H9 (cell line): ENCODE measurements at regions not wholly inside any gene's neighbourhood (a gene's known extent, or its start where the extent isn't known, plus 50 kb on each side); places are given as distances from the start of the nearest gene placed in this dataset.

Experiments
- DNase-seq: peaks from one replicate; pipeline ENCODE4 v3.0.0-alpha.2; 2017
- H2AFZ ChIP-seq: one replicate; pipeline ENCODE4 v1.6.1; 2013; ENCODE audit warnings: mild to moderate bottlenecking, low read length, control low read depth, moderate library complexity
- H2AK5ac ChIP-seq: 2 replicates; pipeline ENCODE4 v1.6.1; 2013; ENCODE audit warnings: low read length, control low read depth, mixed read lengths; ENCODE audit not compliant: insufficient read length
- H2BK120ac ChIP-seq: one replicate; pipeline ENCODE4 v1.6.1; 2013; ENCODE audit warnings: low read depth, mild to moderate bottlenecking, low read length, control low read depth, inconsistent platforms; ENCODE audit not compliant: poor library complexity, severe bottlenecking
- H2BK12ac ChIP-seq: 2 replicates; pipeline ENCODE4 v1.6.1; 2013; ENCODE audit warnings: low read length, control low read depth, mixed read lengths, low read depth; ENCODE audit not compliant: insufficient read length
- H2BK15ac ChIP-seq: 2 replicates; pipeline ENCODE4 v1.6.1; 2013; ENCODE audit warnings: low read depth, low read length, control low read depth
- H2BK20ac ChIP-seq: one replicate; pipeline ENCODE4 v1.6.1; 2013; ENCODE audit warnings: low read depth, mild to moderate bottlenecking, low read length, control low read depth, inconsistent platforms; ENCODE audit not compliant: poor library complexity, severe bottlenecking
- H2BK5ac ChIP-seq: 2 replicates; pipeline ENCODE4 v1.6.1; 2013; ENCODE audit warnings: low read length, control low read depth, mixed read lengths; ENCODE audit not compliant: insufficient read length
- H3K14ac ChIP-seq: 2 replicates; pipeline ENCODE4 v1.6.1; 2013; ENCODE audit warnings: low read length, control low read depth; ENCODE audit not compliant: insufficient read depth
- H3K18ac ChIP-seq: 2 replicates; pipeline ENCODE4 v1.6.1; 2013; ENCODE audit warnings: low read depth, mild to moderate bottlenecking, mixed read lengths, low read length, control low read depth; ENCODE audit not compliant: insufficient read length
- H3K23ac ChIP-seq: 2 replicates; pipeline ENCODE4 v1.6.1; 2013; ENCODE audit warnings: low read length, control low read depth, mixed read lengths, low read depth; ENCODE audit not compliant: insufficient read length
- H3K23me2 ChIP-seq: 2 replicates; pipeline ENCODE4 v1.6.1; 2013; ENCODE audit warnings: low read depth, mild to moderate bottlenecking, mixed read lengths, low read length, control low read depth; ENCODE audit not compliant: insufficient read length, poor library complexity, severe bottlenecking
- H3K27ac ChIP-seq: 2 replicates; pipeline ENCODE4 v1.5.1; 2013; ENCODE audit warnings: low read length, control low read depth, mixed read lengths, low read depth; ENCODE audit not compliant: insufficient read length
- H3K27me3 ChIP-seq: 2 replicates; pipeline ENCODE4 v1.6.1; 2013; ENCODE audit warnings: low read length, control low read depth, inconsistent platforms; ENCODE audit not compliant: insufficient read depth
- H3K4ac ChIP-seq: 2 replicates; pipeline ENCODE4 v1.6.1; 2013; ENCODE audit warnings: low read depth, mild to moderate bottlenecking, control low read depth, inconsistent platforms, low read length, moderate library complexity
- H3K4me1 ChIP-seq: 2 replicates; pipeline ENCODE4 v1.6.1; 2013; ENCODE audit warnings: low read length, control low read depth, inconsistent platforms; ENCODE audit not compliant: insufficient read depth
- H3K4me2 ChIP-seq: 2 replicates; pipeline ENCODE4 v1.6.1; 2013; ENCODE audit warnings: low read length, control low read depth, mixed read lengths; ENCODE audit not compliant: insufficient read length, insufficient read depth
- H3K56ac ChIP-seq: 2 replicates; pipeline ENCODE4 v1.6.1; 2013; ENCODE audit warnings: low read depth, mild to moderate bottlenecking, mixed read lengths, low read length, control low read depth; ENCODE audit not compliant: insufficient read length
- H3K79me1 ChIP-seq: 2 replicates; pipeline ENCODE4 v1.6.1; 2013; ENCODE audit warnings: low read depth, mild to moderate bottlenecking, moderate library complexity, low read length, control low read depth, inconsistent platforms; ENCODE audit not compliant: insufficient read depth, poor library complexity, severe bottlenecking
- H3K79me2 ChIP-seq: 2 replicates; pipeline ENCODE4 v1.6.1; 2013; ENCODE audit warnings: low read length, control low read depth, inconsistent platforms; ENCODE audit not compliant: insufficient read depth
- H3K9ac ChIP-seq: 2 replicates; pipeline ENCODE4 v1.6.1; 2013; ENCODE audit warnings: low read length, control low read depth, mixed read lengths; ENCODE audit not compliant: insufficient read length; ENCODE audit errors: extremely low read depth
- H3K9me3 ChIP-seq: one replicate; pipeline ENCODE4 v1.6.1; 2013; ENCODE audit warnings: low read depth, low read length, inconsistent platforms; ENCODE audit not compliant: control insufficient read depth
- H3T11ph ChIP-seq: one replicate; pipeline ENCODE4 v1.6.1; 2013; ENCODE audit warnings: mild to moderate bottlenecking, low read length, control low read depth, inconsistent platforms
- H4K20me1 ChIP-seq: one replicate; pipeline ENCODE4 v1.6.1; 2013; ENCODE audit not compliant: control insufficient read depth, insufficient read length, insufficient read depth
- H4K5ac ChIP-seq: 2 replicates; pipeline ENCODE4 v1.6.1; 2013; ENCODE audit warnings: low read depth, mild to moderate bottlenecking, mixed read lengths, low read length, control low read depth; ENCODE audit not compliant: insufficient read length
- H4K8ac ChIP-seq: replicated peaks from 2 replicates; pipeline ENCODE4 v1.6.1; 2013; ENCODE audit warnings: low read length, control low read depth, mixed read lengths, low read depth; ENCODE audit not compliant: insufficient read length
- H4K91ac ChIP-seq: 2 replicates; pipeline ENCODE4 v1.6.1; 2013; ENCODE audit warnings: low read depth, mild to moderate bottlenecking, moderate library complexity, mixed read lengths, low read length, control low read depth; ENCODE audit not compliant: insufficient read length
- H3K27ac Mint-ChIP-seq, 3 experiments: 2 replicates in 2 of 3; 3 replicates in 1 of 3; pipeline ENCODE4 v1.8.0; 2020 to 2021; ENCODE audit warnings: mixed read lengths in 3 of 3, mild to moderate bottlenecking in 1 of 3, moderate library complexity in 1 of 3
- H3K27me3 Mint-ChIP-seq: 2 replicates; pipeline ENCODE4 v1.8.0; 2021; ENCODE audit warnings: low read depth, mild to moderate bottlenecking, moderate library complexity, mixed read lengths
- H3K36me3 Mint-ChIP-seq, 3 experiments: 2 replicates in 2 of 3; 3 replicates in 1 of 3; pipeline ENCODE4 v1.8.0; 2020 to 2021; ENCODE audit warnings: low read depth in 3 of 3, mixed read lengths in 3 of 3; ENCODE audit not compliant: insufficient read depth in 1 of 3
- H3K4me1 Mint-ChIP-seq, 2 experiments: 2 replicates each; pipeline ENCODE4 v1.8.0; 2020; ENCODE audit warnings: mixed read lengths in 2 of 2
- H3K4me3 Mint-ChIP-seq, 2 experiments: 2 replicates in 1 of 2; 3 replicates in 1 of 2; pipeline ENCODE4 v1.8.0; 2020 to 2021; ENCODE audit warnings: mild to moderate bottlenecking in 2 of 2, mixed read lengths in 2 of 2, moderate library complexity in 1 of 2
- H3K9me3 Mint-ChIP-seq, 2 experiments: 2 replicates in 1 of 2; 3 replicates in 1 of 2; pipeline ENCODE4 v1.8.0; 2020; ENCODE audit warnings: mild to moderate bottlenecking in 2 of 2, mixed read lengths in 2 of 2, moderate library complexity in 1 of 2
- WGBS: extraction: QIAGEN DNeasy Blood & Tissue Kit; methylation state at CpG from one replicate; pipeline ENCODE4 v1.1.7; 2013; ENCODE audit warnings: missing lambda C conversion rate, low lambda C conversion rate, mixed read lengths; ENCODE audit not compliant: insufficient read length; ENCODE audit errors: extremely low coverage; 5-methylcytosine and 5-hydroxymethylcytosine counted together
- TF ChIP-seq, protein P1 (sequence below): fragments of 200-600 bp; sonication (generic); conservative IDR thresholded peaks from 3 replicates; pipeline ENCODE4 v1.8.0; 2021; ENCODE audit warnings: antibody characterized with exemption, mild to moderate bottlenecking

DNA sequence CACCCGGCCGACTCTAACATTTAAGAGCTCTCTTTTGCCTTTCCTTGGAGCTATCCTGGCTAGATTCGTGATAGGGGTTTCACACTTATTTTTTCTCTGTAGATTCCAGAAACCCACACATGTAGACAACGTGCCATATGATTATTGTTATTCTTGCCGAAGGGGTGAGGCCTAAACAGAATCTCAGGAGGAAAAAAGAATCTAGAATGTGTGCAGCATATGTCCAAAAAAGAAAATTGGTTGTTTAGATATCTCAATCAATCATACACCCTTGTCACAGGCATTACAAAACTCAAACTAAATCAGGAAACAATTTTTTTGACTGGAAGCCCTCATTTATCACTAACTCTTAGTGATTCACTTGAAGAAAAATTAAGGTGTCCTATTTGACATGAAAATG, 66.9 kb upstream of the TGM3 start:
- Histone ChIP-seq H3T11ph (no peak overlapping the region), H2BK5ac (no peak overlapping the region), H2AFZ (no peak overlapping the region), H4K20me1 (no peaks in the 10 kb centered on the region), H2AK5ac (no peak overlapping the region), H3K27me3 (no peaks in the 10 kb centered on the region), H3K18ac (no peak overlapping the region), H3K4me2 (no peak overlapping the region), H2BK20ac (no peak overlapping the region), H3K23ac (no peak overlapping the region), H3K4ac (no peak overlapping the region), H3K14ac (no peak overlapping the region), H3K27ac (no peak overlapping the region), H2BK15ac (no peak overlapping the region), H4K91ac (no peak overlapping the region), H3K9ac (no peak overlapping the region), H4K8ac (no peak overlapping the region), H2BK12ac (no peak overlapping the region), H3K4me1 (peaks cover 6% of the 10 kb centered on the region; the same call in 1 of the 2 replicates), H4K5ac (no peak overlapping the region), H3K56ac (no peak overlapping the region), H2BK120ac (no peak overlapping the region), H3K9me3 (no peaks in the 10 kb centered on the region), H3K23me2 (no peaks in the 10 kb centered on the region), H3K79me1 (no peaks in the 10 kb centered on the region), H3K79me2 (no peaks in the 10 kb centered on the region)
- H3K4me3 Mint-ChIP-seq: no peak overlapping the region
- no peaks in the 10 kb centered on the region for H3K27me3 Mint-ChIP-seq
- DNase-seq: no peak
- H3K4me1 Mint-ChIP-seq: peaks cover under 1% of the 10 kb centered on the region in 2 experiments; a peak in 2 of 4 replicates
- H3K27ac Mint-ChIP-seq: no peak overlapping the region
- H3K9me3 Mint-ChIP-seq: no peaks in the 10 kb centered on the region
- no CpG with 5 or more reads among the region's 5 CpGs for WGBS
- H3K36me3 Mint-ChIP-seq: no peaks in the 10 kb centered on the region
- TF ChIP-seq, protein P1, sequence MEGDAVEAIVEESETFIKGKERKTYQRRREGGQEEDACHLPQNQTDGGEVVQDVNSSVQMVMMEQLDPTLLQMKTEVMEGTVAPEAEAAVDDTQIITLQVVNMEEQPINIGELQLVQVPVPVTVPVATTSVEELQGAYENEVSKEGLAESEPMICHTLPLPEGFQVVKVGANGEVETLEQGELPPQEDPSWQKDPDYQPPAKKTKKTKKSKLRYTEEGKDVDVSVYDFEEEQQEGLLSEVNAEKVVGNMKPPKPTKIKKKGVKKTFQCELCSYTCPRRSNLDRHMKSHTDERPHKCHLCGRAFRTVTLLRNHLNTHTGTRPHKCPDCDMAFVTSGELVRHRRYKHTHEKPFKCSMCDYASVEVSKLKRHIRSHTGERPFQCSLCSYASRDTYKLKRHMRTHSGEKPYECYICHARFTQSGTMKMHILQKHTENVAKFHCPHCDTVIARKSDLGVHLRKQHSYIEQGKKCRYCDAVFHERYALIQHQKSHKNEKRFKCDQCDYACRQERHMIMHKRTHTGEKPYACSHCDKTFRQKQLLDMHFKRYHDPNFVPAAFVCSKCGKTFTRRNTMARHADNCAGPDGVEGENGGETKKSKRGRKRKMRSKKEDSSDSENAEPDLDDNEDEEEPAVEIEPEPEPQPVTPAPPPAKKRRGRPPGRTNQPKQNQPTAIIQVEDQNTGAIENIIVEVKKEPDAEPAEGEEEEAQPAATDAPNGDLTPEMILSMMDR: no peak
